NK-92 treated with Interleukin-12 subunit alpha and Interleukin-12 subunit beta, amount 100 ng/mL, for 24 hours (cell line): ENCODE measurements at regions not wholly inside any gene's neighbourhood (a gene's known extent, or its start where the extent isn't known, plus 50 kb on each side); places are given as distances from the start of the nearest gene placed in this dataset.

Experiments
- DNase-seq: peaks from one replicate; lab custom pipeline; 2025; lab: John Stamatoyannopoulos, UW

DNA sequence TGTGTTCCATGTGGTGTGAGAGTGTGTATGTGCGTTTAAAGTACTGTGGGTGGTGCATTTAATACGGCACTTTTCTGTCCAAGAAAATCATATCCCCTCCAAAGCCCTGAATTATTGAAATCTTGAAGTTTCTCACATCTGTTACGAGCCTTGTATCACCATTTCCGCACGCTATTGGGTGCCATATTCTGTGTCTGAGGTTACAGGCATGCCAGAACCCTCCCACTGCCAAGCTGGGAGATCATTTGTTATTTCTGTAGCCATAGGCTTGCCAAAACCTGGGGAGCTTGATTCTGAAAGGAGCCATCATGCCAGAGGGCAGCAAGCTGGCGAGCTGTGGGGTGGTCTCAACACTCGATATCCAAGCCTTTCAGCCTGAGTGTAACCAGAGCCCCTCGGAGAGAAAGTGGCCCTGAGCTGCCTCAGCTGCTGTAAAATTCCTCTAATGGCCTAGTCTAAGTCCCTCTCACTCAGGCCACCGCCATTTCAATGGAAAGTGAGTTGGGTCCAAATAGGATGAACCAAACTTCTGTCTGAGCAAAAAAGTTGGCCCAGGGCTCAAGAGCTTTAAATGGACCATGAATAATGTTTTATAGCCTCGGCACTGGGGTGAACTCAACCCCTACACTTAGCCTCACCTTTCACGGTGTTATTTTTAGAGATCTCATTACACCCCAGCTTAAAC, 298.4 kb upstream of the DUSP10 start:
- no peak for DNase-seq

DNA sequence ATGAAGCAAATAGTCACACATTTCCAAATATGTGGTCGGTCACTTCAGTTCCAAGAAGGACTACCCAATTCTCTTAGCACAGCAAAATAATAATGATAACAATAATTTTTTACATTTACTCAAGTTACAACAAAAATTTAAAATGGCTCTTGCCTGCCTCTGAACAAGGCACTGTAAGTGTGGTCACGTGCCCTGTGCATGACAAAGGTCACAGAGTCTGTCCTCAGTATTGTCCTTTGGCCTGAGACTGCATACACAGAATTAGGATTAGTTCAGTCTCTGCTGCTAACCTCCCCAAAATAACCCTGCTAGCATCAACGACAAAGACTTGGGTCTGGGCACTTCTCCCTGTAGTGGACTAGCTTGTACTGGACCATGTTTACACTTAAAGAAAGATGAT, 297.1 kb upstream of the DUSP10 start:
- DNase-seq, result no peak

DNA sequence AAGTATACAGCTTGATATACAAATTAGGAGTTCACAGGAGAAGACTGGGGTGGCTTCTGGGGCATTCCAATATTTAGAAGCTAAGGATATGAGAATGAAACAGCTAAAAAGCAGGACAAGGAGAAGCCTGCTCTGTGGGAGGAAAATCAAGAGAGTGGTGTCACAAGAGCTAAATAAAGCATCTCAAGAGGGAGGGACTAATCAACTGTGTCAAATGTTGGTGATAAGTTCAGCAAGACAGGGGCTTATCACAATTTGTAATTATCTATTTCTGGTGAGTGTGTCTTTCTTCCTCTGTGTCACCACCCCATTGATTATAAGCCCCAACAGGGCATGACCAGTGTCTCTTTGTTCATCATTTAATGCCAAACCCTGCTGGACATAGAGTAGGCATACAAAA, 295.8 kb upstream of the DUSP10 start:
- DNase-seq, result no peak

DNA sequence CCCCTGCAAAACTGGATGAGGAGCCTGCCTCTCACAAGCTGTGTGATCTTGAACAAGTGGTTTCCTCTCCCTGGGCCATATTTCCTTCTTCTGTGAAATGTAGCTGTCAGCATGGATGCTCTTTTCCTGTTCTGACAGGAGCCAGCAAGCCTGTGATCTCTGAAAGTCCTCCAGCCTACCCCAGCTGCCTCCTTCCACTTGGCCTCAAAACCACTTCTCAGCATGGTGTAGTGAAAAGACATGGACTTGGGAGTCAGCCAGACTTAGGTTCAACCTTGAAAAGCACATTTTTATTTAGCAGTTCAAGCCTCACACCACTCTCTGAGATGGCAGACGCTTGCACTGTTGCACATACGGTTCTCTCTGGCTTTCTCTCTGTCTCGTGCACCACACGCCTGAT, 292.9 kb upstream of the DUSP10 start:
- DNase-seq, result no peak

DNA sequence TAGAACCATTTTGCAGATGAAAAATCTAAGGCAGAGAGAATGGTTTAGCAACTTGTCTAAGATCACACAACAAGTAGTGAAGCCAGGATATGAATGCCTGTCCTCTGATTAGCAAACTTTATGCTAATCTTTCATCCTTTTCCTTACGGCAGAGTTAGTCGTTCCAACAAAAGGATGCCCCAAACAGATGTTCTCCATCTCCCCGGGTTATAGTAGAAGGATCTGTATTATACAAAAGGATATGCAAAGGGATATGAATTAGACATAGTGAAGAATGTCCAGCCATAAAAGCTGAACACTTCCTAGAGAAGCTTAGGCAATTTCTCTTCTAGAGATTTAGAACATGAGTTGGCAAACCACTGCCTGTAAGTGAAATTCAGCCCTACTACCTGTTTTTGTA, 291.6 kb upstream of the DUSP10 start:
- DNase-seq, result no peak

DNA sequence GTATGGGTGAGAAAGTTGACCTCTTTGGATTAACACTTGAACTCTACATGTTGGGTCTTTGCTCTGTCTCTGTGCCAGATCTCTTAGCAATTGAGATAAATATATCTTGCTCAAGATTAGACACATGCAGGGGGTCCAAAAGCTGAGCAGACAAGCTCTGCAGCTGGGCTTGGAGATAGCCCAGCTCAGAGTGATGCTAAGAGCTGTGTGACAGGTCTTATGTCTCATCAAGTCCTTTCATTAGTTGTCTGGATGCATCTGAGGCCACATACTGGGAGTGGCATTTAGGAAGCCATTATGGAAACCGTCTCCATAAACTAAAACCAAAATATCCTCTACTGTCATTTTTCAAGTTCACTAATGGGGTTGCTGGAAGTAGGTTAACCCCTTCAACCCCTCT, 289.4 kb upstream of the DUSP10 start:
- no peak for DNase-seq

DNA sequence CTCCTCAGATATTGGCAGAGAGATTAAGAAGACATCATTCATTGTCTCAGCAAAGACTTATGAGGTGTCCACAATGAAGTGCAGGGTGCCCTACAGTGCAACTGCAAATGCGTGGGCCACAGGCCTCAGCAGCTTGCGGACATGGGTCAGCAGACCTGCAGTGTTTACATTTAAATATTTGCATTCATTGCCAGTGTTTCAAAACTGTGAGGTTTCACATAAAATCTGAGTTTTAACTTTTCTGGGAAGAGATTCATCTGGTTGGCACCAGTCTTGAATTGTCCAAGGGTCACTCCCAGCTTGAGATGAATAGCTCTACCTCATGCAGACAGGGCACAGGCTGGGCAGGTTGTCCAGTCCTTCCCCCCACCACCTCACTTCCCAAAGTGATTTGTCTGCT, 286.8 kb upstream of the DUSP10 start:
- DNase-seq, result no peak

DNA sequence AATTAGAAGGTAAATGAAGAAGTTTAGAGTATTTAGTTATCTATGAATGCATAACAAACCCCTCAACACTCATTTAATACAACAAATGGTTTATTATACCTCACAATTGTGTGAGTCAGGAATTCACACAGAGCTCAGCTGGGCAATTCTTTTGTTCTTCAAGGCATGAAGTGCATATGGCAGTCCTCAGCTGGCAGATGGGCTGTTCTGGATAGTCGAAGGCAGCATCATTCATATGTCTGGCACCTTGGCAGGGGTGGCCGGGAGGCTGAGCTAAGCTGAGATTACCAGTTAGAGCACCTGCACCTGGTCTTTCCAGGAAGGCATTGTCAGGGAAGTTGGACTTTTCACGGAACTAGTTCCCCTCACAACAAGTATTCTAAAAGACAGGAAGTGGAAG, 286.2 kb upstream of the DUSP10 start:
- no peak for DNase-seq

DNA sequence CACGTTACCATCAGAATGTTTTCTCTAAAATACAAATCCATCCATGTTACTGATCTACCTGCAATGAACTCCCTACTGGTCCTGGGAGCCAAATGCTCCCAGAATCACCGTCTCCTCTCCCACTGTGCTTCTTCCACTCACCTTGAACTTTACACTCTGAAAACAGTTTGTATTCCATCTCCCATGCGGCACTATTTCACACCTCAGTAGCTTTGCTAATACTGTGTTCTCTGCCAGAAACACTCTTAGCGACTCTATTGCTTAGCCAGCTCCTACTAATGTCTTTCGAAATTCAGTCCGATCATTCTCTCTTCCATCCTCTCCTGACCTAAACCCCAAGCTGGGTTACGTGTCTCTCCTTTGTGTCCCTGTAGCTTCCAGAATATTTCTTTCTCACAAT, 284.4 kb upstream of the DUSP10 start:
- no peak for DNase-seq

DNA sequence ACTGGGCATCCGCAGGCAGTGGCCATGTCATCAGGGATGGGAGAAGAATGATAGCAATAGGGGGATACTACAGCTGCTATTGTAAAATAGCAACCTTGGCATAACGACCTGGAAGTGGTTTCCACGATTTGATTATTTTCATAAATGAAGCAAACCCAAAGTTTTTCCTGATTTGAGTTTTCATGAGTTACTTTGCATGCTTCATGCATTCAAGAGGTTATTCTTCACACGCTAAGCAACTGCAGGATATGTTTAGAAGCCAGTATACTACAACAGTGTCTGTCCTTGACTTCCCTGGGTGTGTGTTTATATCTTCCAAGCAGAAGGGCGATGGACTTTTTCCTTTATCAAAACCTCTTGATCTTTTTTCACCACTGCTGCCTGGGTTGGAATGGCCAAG, 281.1 kb upstream of the DUSP10 start:
- no peak for DNase-seq

DNA sequence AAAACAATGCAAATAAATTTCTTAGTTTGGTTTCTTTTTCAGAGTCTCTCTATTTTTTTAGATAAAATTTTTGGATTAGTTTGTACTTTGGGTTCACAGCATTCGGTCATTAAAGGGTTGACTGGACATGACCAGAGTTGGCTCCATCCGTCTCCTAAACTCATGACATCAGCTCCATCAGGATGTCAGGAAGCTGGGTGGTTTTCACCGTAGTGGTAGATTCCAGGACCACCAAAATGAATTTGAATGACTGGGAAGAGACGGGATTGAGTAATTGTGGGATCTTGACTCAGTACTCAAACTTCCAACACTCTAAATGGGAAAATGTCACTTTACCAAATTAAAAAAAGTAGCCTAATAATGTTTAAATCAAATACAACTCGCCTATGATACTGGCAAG, 279.2 kb upstream of the DUSP10 start:
- no peak for DNase-seq

DNA sequence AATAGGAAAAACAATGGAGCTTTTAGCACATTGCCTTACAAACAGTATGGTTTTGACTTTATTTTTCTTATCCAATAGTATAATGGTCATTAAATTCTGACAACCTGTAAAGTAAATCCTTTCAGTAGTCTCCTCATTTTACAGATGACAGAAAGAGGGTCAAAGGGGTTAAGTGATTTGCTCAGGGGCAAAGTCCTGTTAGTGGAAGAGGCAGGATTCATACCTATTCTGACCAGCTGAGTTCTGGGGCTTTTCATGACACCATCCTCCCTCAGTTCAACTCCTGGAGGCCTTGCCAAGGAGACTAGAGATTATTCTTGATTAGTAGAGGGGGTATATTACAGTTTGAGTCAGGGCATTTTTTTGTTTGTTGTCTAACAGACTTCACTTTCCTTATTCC, 278.7 kb upstream of the DUSP10 start:
- DNase-seq, result no peak

DNA sequence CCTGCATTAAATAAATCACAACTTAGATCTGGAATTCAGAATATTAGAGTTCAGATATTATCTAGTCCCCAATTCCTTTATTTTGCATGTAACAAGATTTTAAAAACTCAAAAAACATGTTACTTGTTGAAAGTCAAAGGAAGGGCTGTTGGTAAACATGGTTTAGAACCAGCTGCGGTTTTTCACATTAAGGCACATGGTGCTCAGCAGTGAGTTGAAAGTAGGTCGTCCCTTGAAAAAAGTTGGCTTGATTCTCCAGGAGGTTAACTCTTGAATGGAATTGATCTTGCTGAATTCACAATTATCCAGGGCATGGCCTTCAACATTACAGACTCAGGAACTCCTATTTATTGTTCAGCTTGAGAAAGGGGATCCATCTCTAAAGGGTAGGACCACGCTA, 277.1 kb upstream of the DUSP10 start:
- no peak for DNase-seq

DNA sequence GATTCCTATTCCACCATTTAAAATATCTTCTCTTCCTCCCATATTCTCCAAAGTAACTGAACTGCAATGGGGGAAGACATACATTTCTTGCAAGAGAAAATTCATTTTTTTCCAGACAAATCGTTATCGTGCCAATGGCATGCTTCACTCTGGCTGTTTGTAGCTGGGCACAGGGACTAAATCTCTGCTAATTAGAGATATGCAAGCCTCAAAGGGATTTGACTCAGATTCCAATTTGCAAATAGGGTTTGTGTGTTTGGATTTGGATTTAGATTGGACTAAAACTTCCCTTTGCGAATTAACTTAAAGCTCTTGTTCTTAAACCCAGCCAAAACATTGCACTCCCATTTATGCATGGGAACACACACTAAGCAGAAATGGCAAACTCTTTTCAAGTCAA, 276.2 kb upstream of the DUSP10 start:
- DNase-seq, result no peak

DNA sequence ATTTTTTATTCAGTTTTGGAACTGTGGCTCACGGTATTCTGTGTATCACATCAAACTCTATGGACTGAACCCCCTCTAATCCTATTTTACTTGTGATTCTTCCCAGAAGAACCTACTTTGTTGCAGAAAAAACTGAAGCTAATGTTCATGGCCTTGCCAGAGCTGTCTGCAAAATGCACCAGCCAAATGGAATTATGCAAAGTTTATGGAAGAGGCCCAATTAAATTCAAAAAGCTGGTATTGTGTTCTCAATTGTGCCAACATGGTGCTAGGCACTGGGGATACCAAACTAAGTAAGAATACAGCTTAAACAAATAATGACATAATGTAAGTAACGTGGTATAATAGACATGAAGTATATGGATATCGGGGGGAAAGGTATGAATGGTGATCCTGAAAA, 273.8 kb upstream of the DUSP10 start:
- DNase-seq, result no peak

DNA sequence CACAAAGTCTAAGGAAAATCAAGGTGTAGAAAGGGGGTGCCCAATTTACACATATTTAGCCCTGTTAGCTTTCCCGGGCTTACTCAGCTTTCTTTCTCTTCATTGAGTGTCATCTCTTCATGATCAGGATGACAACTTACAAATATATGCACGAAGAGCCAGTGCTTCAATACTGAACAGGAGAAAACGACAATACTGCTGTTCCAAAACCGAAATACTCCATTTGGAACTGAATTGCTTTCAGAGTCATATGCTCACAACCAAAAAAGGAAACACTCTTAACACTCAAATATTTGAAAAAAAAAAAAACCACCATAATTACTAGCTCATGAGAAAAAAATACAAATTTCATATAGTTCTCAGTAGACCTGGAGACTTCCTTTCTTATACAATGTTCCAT, 272.1 kb upstream of the DUSP10 start:
- DNase-seq, result no peak

DNA sequence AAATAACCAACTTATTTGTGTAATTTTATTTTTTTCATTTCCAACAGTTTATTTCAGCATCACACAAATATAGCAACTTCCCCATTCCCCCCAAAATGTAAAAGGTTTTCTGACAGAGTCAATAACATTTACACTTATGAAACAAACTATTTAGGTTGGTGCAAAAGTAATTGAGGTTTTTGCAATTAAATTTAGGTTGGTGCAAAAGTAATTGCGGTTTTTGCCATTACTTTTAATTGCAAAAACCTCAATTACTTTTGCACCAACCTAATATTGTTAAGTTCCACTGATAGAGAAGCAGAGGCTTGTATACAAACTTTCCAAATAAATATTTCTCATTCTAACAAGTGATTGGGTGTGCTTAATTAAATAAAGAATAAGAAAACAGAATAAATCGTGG, 270.9 kb upstream of the DUSP10 start:
- DNase-seq, result no peak

DNA sequence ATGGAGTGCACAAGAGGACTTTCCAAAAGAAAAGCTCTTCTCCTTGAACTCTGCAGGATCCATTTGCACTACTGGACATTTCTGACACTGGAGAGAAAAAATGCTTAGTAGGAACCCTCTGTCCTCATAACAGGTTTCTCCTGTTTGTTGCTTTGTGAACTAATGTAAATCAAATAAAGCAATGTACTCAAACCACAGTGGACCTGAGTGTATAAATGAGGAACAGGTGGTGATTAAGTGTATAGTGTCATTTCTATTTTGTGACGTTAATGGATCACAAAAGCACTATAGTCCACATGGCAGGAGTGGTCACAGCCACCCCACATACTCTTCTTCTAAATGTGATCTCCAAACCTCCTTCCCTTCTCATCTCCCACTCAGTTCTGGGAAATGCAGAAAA, 268.4 kb upstream of the DUSP10 start:
- no peak for DNase-seq

DNA sequence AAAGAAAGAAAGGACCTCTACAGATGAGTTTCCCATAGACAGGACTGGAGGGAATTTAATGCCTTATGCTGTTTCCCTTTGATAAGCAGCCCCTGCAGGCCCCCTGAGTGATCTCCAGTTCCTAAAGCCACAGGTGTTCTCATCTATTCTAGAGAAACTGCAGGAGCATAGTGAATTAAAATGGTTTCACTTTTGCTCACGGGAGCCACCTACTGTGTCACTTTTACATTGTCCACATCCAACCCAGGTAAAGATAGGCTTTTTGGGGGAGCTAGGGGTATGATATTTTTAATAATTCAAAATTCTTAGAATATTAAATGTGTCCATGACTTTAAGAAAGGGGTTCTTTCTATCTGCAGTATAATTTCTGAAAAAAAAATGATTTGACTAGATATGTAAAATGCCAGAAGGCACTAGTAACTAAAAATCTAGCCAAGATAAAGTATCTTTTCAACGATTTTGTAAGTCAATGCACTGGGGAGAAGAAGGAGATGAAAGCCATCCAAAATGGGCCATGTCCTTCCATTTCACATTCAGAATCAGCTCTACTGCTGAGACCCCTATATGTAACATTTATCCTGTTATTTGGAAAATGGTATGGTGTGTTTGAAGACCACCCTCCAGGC, 267.3 kb upstream of the DUSP10 start:
- no peak for DNase-seq

DNA sequence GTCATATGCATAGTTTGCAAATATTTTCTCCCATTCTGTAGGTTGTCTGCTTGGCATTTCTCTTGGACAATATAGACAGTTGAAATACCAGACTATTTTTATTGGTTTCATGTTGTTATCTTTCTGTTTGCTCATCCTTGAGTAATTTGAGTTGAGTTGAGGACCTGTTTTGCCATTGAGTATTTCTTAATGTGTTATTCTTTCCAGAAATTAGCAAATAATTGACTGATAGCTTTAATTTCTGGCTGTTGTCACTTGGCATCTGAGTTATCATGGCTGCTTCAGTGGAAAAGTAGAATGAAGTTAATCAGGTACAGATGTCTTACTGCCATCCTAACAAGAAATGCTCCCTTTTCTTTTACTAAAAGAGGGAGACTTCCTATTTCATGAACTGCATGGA, 264.8 kb upstream of the DUSP10 start:
- no peak for DNase-seq

DNA sequence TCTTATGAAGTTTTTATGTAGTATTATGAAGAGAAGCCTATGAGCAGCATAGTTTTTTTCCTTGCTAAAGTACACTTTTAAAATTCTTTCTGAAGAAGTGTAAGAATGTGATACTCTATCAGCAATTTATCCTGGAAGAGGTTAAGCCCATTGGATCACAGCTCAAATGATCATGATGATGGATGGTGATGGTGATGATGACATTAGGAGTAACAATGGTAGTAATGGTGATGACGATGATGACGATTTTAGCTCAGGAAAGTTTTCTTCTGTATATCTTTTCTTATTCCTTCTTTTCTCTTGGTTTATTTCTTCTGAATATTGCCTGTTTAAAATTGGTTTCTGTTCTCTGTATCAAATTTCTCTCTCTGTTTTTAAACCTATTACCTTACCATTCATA, 262.9 kb upstream of the DUSP10 start:
- no peak for DNase-seq

DNA sequence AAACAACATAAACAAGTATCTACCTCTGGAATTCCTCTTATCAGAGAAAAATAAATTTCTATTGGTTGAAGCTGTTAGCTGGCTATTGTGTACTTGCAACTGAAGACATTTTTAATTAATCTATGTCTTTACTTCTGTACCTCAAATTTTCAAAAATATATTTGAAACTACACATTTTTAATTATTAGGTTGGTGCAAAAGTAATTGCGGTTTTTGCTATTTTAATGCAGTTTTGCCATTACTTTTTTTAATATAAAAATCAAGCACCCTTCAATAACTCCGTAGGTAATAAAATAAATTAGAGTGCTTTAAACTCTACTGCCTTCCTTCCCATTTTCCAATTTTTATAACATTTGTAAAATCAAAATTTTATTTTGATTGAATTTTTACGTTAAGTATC, 262.1 kb upstream of the DUSP10 start:
- DNase-seq, result no peak

DNA sequence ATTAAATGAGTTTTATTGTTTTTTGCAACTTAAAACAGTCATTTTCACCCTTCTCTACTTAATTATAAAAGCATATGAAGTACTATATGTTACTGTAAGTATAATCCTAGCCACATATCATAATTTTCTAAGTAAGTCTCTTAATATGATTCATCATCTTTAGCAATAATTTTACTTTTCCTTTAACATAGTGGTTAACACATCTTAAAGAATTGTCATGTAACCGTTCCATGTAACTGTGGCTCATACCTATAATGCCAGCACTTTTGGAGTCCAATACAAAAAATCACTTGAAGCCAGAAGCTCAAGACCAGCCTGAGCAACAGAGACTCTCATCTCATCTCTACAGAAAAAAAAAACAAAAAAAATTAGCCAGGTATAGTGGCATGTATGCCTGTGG, 260.6 kb upstream of the DUSP10 start:
- DNase-seq, result no peak

DNA sequence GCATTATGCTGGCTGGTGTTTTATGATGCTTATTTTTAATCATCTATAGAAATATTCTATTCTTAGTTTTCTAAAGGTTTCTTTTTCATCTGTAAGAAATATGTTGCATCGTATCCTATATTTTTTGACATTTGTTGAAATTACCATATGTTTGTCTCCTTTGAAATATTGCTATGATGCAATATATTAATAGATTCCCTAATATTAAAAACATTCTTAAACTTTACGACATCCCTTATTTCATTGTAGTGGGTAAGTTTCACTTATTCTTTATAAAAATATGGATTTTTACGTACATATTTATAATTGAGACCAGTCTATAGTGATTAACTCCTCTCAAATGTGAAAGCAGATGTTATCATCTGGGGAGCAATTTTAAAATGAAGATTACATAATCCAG, 258.2 kb upstream of the DUSP10 start:
- no peak for DNase-seq
